Calu3 (cell line): ENCODE measurements at regions not wholly inside any gene's neighbourhood (a gene's known extent, or its start where the extent isn't known, plus 50 kb on each side); places are given as distances from the start of the nearest gene placed in this dataset.

Experiments used
- BruUV-seq: library from RNA; stranded (reverse); fragments of 400-500 nt; replicated peaks from 2 replicates; lab custom pipeline; 2021; lab: Mats Ljungman, UMichigan
- CTCF ChIA-PET: fragments of 300-600 bp; sonication (Branson Sonifier 250); formaldehyde crosslinking; loops from one replicate; lab custom pipeline; 2022; ENCODE audit warnings: antibody characterized with exemption; lab: Charles Lee
- DNase-seq: peaks from one replicate; pipeline ENCODE4 v3.0.0; 2022
- H3K27ac Mint-ChIP-seq: one replicate; pipeline ENCODE4 v1.8.0; 2022; ENCODE audit warnings: mixed read lengths; ENCODE audit not compliant: unreplicated experiment
- H3K27me3 Mint-ChIP-seq: one replicate; pipeline ENCODE4 v1.8.0; 2022; ENCODE audit warnings: mixed read lengths; ENCODE audit not compliant: unreplicated experiment
- H3K36me3 Mint-ChIP-seq: one replicate; pipeline ENCODE4 v1.8.0; 2022; ENCODE audit warnings: mild to moderate bottlenecking, moderate library complexity, mixed read lengths; ENCODE audit not compliant: insufficient read depth, unreplicated experiment
- H3K4me1 Mint-ChIP-seq: one replicate; pipeline ENCODE4 v1.8.0; 2022; ENCODE audit warnings: mild to moderate bottlenecking, low read depth, mixed read lengths; ENCODE audit not compliant: unreplicated experiment
- H3K4me3 Mint-ChIP-seq: one replicate; pipeline ENCODE4 v1.8.0; 2022; ENCODE audit warnings: mild to moderate bottlenecking, low read depth, moderate library complexity, mixed read lengths; ENCODE audit not compliant: unreplicated experiment
- H3K9me3 Mint-ChIP-seq: one replicate; pipeline ENCODE4 v1.8.0; 2022; ENCODE audit warnings: low read depth, mixed read lengths; ENCODE audit not compliant: unreplicated experiment
- CTCF ChIP-seq: fragments of 200-600 bp; IDR thresholded peaks from one replicate; pipeline ENCODE4 v1.8.0; 2022; ENCODE audit warnings: antibody characterized with exemption; ENCODE audit not compliant: unreplicated experiment
- intact Hi-C: fragments of 100-400 bp; cut with micrococcal nuclease; formaldehyde crosslinking; loops from one replicate; pipeline ENCODE4 v1.10.0; 2022; ENCODE audit not compliant: unreplicated experiment

GRCh38 chrX:40852586-40852985 is 117.2 kb upstream of the MED14 start:
- H3K4me1 Mint-ChIP-seq: no peaks in the 10 kb centered on the region
- no peaks in the 10 kb centered on the region for H3K36me3 Mint-ChIP-seq
- DNase-seq: no peak
- TF ChIP-seq CTCF: no peak
- CTCF ChIA-PET: no interaction called here
- no peaks in the 10 kb centered on the region for H3K27me3 Mint-ChIP-seq
- BruUV-seq: no TSS peak
- H3K27ac Mint-ChIP-seq: no peak overlapping the region
- intact Hi-C loops: no loop called here
- H3K4me3 Mint-ChIP-seq: no peak overlapping the region
- H3K9me3 Mint-ChIP-seq: peaks cover 2% of the 10 kb centered on the region

GRCh38 chrX:40853004-40853815 is 117.9 kb upstream of the MED14 start:
- Mint-ChIP-seq H3K36me3 (no peaks in the 10 kb centered on the region), H3K27me3 (no peaks in the 10 kb centered on the region), H3K4me1 (no peaks in the 10 kb centered on the region), H3K4me3 (no peak overlapping the region), H3K27ac (no peak overlapping the region), H3K9me3 (peaks cover 2% of the 10 kb centered on the region)
- CTCF ChIA-PET: no interaction called here
- BruUV-seq: no TSS peak
- no peak for DNase-seq
- intact Hi-C loops: no loop called here
- TF ChIP-seq CTCF: no peak

- H3K4me3 Mint-ChIP-seq: no peak overlapping the region
- no peaks in the 10 kb centered on the region for H3K27me3 Mint-ChIP-seq
- H3K27ac Mint-ChIP-seq: no peak overlapping the region
- no peak for TF ChIP-seq CTCF
- H3K9me3 Mint-ChIP-seq: peaks cover 2% of the 10 kb centered on the region
- CTCF ChIA-PET: no interaction called here
- BruUV-seq: no TSS peak
- DNase-seq: no peak
- H3K36me3 Mint-ChIP-seq: no peaks in the 10 kb centered on the region
- intact Hi-C loops: no loop called here
- no peaks in the 10 kb centered on the region for H3K4me1 Mint-ChIP-seq
These were observed 118.4 kb upstream of the MED14 start for GRCh38 chrX:40853816-40854123.

GRCh38 chrX:40854242-40854641 is 118.9 kb upstream of the MED14 start:
- no peak for TF ChIP-seq CTCF
- CTCF ChIA-PET: no interaction called here
- no peaks in the 10 kb centered on the region for H3K4me1 Mint-ChIP-seq

More at GRCh38 chrX:40854242-40854641, 118.9 kb upstream of the MED14 start:
- DNase-seq: no peak
- intact Hi-C loops: no loop called here
- no peaks in the 10 kb centered on the region for H3K36me3 Mint-ChIP-seq
- peaks cover 2% of the 10 kb centered on the region for H3K9me3 Mint-ChIP-seq
- H3K4me3 Mint-ChIP-seq: no peak overlapping the region
- no TSS peak for BruUV-seq
- no peaks in the 10 kb centered on the region for H3K27me3 Mint-ChIP-seq
- H3K27ac Mint-ChIP-seq: no peak overlapping the region
